SK-N-SH (cell line): ENCODE measurements at regions not wholly inside any gene's neighbourhood (a gene's known extent, or its start where the extent isn't known, plus 50 kb on each side); places are given as distances from the start of the nearest gene placed in this dataset.
A peak's percentile ranks its signal among the peaks of the same experiment; 100 is the strongest.

Source experiments
- CTCF ChIA-PET: fragments of 300-600, 350-600 bp; formaldehyde crosslinking; extraction: SDS; loops from one replicate; lab custom pipeline; 2021; lab: Yijun Ruan, JAX
- POLR2A ChIA-PET: fragments of 350-600 bp; sonication (Branson Sonifier 250); formaldehyde crosslinking; extraction: SDS; loops from one replicate; lab custom pipeline; 2020; ENCODE audit warnings: antibody characterized with exemption, inconsistent platforms; lab: Yijun Ruan, JAX
- DNase-seq: peaks from one replicate; pipeline ENCODE4 v3.0.0; 2012
- H2AFZ ChIP-seq: fragments of 200-600 bp; sonication (generic); 2 replicates; pipeline ENCODE4 v1.8.1; 2016; ENCODE audit warnings: antibody characterized with exemption, mild to moderate bottlenecking, low read depth
- H3F3A ChIP-seq: fragments of 200-600 bp; sonication (generic); replicated peaks from 2 replicates; pipeline ENCODE3; 2016; ENCODE audit warnings: antibody characterized with exemption, mild to moderate bottlenecking; ENCODE audit not compliant: insufficient read depth
- H3K27ac ChIP-seq, 2 experiments: fragments of 200-500 bp in 1 of 2; fragments of 200-600 bp in 1 of 2; sonication (Bioruptor generic) in 1 of 2; sonication (generic), shearing (Covaris generic) in 1 of 2; 2 replicates each; pipeline versions ENCODE4 v1.5.1 to v1.6.1; 2014 to 2016; ENCODE audit warnings: low read depth in 2 of 2, inconsistent platforms in 1 of 2, low read length in 1 of 2, mild to moderate bottlenecking in 1 of 2, mixed read lengths in 1 of 2
- H3K27me3 ChIP-seq: fragments of 200-600 bp; sonication (generic), shearing (Covaris generic); 2 replicates; pipeline ENCODE4 v1.6.1; 2016; ENCODE audit warnings: mixed run types; ENCODE audit not compliant: insufficient read depth
- H3K36me3 ChIP-seq, 2 experiments: fragments of 200-500 bp in 1 of 2; fragments of 200-600 bp in 1 of 2; sonication (Bioruptor generic) in 1 of 2; sonication (generic) in 1 of 2; replicated peaks in 1 of 2; 2 replicates each; pipeline versions ENCODE3 to v1.5.1; 2014 to 2016; ENCODE audit warnings: low read length in 1 of 2, mild to moderate bottlenecking in 1 of 2; ENCODE audit not compliant: insufficient read depth in 2 of 2, control insufficient read depth in 1 of 2
- H3K4me1 ChIP-seq, 2 experiments: fragments of 200-500 bp in 1 of 2; fragments of 200-600 bp in 1 of 2; sonication (Bioruptor generic) in 1 of 2; sonication (generic), shearing (Covaris generic) in 1 of 2; 2 replicates each; pipeline versions ENCODE4 v1.5.1 to v1.6.1; 2014 to 2016; ENCODE audit warnings: low read depth in 1 of 2, low read length in 1 of 2, mixed run types in 1 of 2; ENCODE audit not compliant: insufficient read depth in 2 of 2, control insufficient read depth in 1 of 2
- H3K4me2 ChIP-seq: fragments of 200-600 bp; sonication (generic), shearing (Covaris generic); 2 replicates; pipeline ENCODE4 v1.6.1; 2017; ENCODE audit warnings: mixed run types
- H3K4me3 ChIP-seq, 2 experiments: fragments of 200-500 bp in 1 of 2; fragments of 200-600 bp in 1 of 2; sonication (Bioruptor generic) in 1 of 2; sonication (generic), shearing (Covaris generic) in 1 of 2; 2 replicates each; pipeline versions ENCODE4 v1.5.1 to v1.8.1; 2014 to 2016; ENCODE audit warnings: low read depth in 2 of 2, inconsistent platforms in 1 of 2, low read length in 1 of 2, mild to moderate bottlenecking in 1 of 2, mixed read lengths in 1 of 2, moderate library complexity in 1 of 2
- H3K79me2 ChIP-seq: fragments of 200-600 bp; sonication (generic); 2 replicates; pipeline ENCODE4 v1.8.1; 2017; ENCODE audit warnings: mild to moderate bottlenecking; ENCODE audit not compliant: insufficient read depth
- H3K9ac ChIP-seq: fragments of 200-600 bp; sonication (generic); 2 replicates; pipeline ENCODE4 v1.6.1; 2017; ENCODE audit warnings: mixed run types
- H3K9me2 ChIP-seq: fragments of 200-600 bp; sonication (generic); 2 replicates; pipeline ENCODE4 v1.6.1; 2017; ENCODE audit warnings: mixed run types
- H3K9me3 ChIP-seq: fragments of 200-600 bp; sonication (generic); 2 replicates; pipeline ENCODE4 v1.6.1; 2017; ENCODE audit warnings: mixed run types, mild to moderate bottlenecking, moderate library complexity
- H4K20me1 ChIP-seq: fragments of 200-600 bp; sonication (generic); 2 replicates; pipeline ENCODE4 v1.6.1; 2017; ENCODE audit warnings: mild to moderate bottlenecking, mixed run types; ENCODE audit not compliant: insufficient read depth
- EP300 ChIP-seq, 2 experiments: IDR thresholded peaks; 2 replicates each; pipeline versions ENCODE4 v1.4.0 to v1.6.1; 2012; ENCODE audit warnings: borderline replicate concordance in 1 of 2, low read depth in 1 of 2, low read length in 1 of 2
- EZH2phosphoT487 ChIP-seq: fragments of 200-600 bp; sonication (generic); IDR thresholded peaks from 2 replicates; pipeline ENCODE4 v1.6.1; 2017; ENCODE audit warnings: low read depth, mixed run types, mild to moderate bottlenecking, antibody characterized with exemption, moderate library complexity, borderline replicate concordance
- FOSL2 ChIP-seq: IDR thresholded peaks from 2 replicates; pipeline ENCODE4 v1.4.0; 2012; ENCODE audit warnings: low read depth, mild to moderate bottlenecking, moderate library complexity, borderline replicate concordance
- JUND ChIP-seq: IDR thresholded peaks from 2 replicates; pipeline ENCODE4 v1.4.0; 2012
- NFIC ChIP-seq: IDR thresholded peaks from 2 replicates; pipeline ENCODE4 v1.4.0; 2012; ENCODE audit warnings: borderline replicate concordance
- POLR2AphosphoS5 ChIP-seq: IDR thresholded peaks from 2 replicates; pipeline ENCODE4 v1.6.1; 2012; ENCODE audit warnings: low read depth, low read length
- RAD21 ChIP-seq: IDR thresholded peaks from 2 replicates; pipeline ENCODE4 v1.6.1; 2012; ENCODE audit warnings: mild to moderate bottlenecking, low read length
- RCOR1 ChIP-seq: fragments of 150-350 bp; IDR thresholded peaks from 2 replicates; pipeline ENCODE4 v1.6.1; 2017; ENCODE audit warnings: antibody characterized with exemption, low read length
- RXRA ChIP-seq: IDR thresholded peaks from 2 replicates; pipeline ENCODE4 v1.4.0; 2012; ENCODE audit warnings: low read depth, mild to moderate bottlenecking, borderline replicate concordance
- SIN3A ChIP-seq: IDR thresholded peaks from 2 replicates; pipeline ENCODE4 v1.6.1; 2012; ENCODE audit warnings: low read depth, mild to moderate bottlenecking, low read length, moderate library complexity, borderline replicate concordance
- TCF12 ChIP-seq: IDR thresholded peaks from 2 replicates; pipeline ENCODE4 v1.4.0; 2012
- TEAD4 ChIP-seq: IDR thresholded peaks from 2 replicates; pipeline ENCODE4 v1.4.0; 2012; ENCODE audit warnings: mild to moderate bottlenecking, borderline replicate concordance; ENCODE audit not compliant: insufficient read depth
- USF1 ChIP-seq: IDR thresholded peaks from 2 replicates; pipeline ENCODE4 v1.4.0; 2012; ENCODE audit warnings: low read depth, borderline replicate concordance
- WGBS: methylation state at CpG from one replicate; pipeline ENCODE4 v1.1.6; 2017; ENCODE audit warnings: low lambda C conversion rate; 5-methylcytosine and 5-hydroxymethylcytosine counted together
- TF ChIP-seq, protein P1 (sequence below): IDR thresholded peaks from 2 replicates; pipeline ENCODE4; 2012

- TF ChIP-seq EZH2phosphoT487 (no peak), RCOR1 (no peak), USF1 (no peak)
These were observed 75.0 kb upstream of the FST start (continued) for GRCh38 chr5:53405396-53405795.

DNA sequence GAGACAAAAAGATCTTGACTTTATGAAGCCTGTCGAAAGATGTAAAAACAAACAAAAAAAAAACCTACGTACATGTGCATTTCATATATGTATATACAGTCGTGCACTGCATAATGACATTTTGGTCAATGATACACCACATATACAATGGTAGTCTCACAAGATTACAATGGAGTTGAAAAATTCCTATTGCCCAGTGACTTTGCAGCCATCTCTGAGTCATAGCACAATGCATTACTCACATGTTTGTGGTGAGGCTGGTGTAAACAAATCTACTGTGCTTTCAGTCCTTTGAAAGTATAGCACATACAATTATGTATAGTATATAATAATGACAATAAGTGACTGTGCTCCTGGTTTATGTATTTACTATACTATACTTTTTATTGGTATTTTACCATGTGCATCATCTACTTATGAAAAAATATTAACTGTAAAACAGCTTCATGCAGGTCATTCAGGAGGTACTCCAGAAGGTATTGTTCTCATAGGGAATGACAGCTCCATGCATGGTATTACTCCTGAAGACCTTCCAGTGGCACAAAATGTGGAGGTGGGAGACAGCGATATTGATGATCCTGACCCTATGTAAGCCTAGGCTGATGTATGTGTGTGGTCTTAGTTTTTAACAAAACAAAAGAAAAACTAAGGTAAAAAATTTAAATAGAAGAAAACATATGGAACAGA, 73.7 kb upstream of the FST start:
- H3K27ac ChIP-seq: peak overlapping the region in 1 of 2 experiments; percentile 81; a peak in 2 of 4 replicates
- ChIA-PET POLR2A (no interaction called here), CTCF (interaction anchor here (0.7 kb wide), 1 partner anchor 841 kb away, joined by 3 read pairs; no protein-coding TSS in a partner anchor)
- TF ChIP-seq TEAD4 (0 out of 2 replicates have a peak, but pooled peaks have one; percentile 33), SIN3A (no peak), RXRA (peak; percentile 41; the same call in 1 of the 2 replicates), FOSL2 (peak; percentile 94), TCF12 (peak; percentile 61; the same call in 1 of the 2 replicates), RCOR1 (no peak), JUND (peak; percentile 88), EP300 (IDR thresholded peaks at IDR 0.05; ENCODE audit: borderline replicate concordance in 1 of 2, low read depth in 1 of 2, low read length in 1 of 2) (peak in 1 of 2 experiments; percentile 54; a peak in 1 of 4 replicates), RAD21 (no peak), NFIC (0 out of 2 replicates have a peak, but pooled peaks have one; percentile 20), POLR2AphosphoS5 (peak; percentile 20; the same call in 1 of the 2 replicates)
- TF ChIP-seq, protein P1, sequence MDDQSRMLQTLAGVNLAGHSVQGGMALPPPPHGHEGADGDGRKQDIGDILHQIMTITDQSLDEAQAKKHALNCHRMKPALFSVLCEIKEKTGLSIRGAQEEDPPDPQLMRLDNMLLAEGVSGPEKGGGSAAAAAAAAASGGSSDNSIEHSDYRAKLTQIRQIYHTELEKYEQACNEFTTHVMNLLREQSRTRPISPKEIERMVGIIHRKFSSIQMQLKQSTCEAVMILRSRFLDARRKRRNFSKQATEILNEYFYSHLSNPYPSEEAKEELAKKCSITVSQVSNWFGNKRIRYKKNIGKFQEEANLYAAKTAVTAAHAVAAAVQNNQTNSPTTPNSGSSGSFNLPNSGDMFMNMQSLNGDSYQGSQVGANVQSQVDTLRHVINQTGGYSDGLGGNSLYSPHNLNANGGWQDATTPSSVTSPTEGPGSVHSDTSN: peak; percentile 33; the same call in 1 of the 2 replicates
- 18% methylated on average over 4 of the region's 4 CpGs for WGBS
- H3K9me3 ChIP-seq: no peaks in the 10 kb centered on the region
- H3K27me3 ChIP-seq: no peaks in the 10 kb centered on the region
- H2AFZ ChIP-seq: no peak overlapping the region
- DNase-seq: no peak
- H3K4me3 ChIP-seq: no peak overlapping the region
- H3K4me1 ChIP-seq: peaks cover 0 to 16% of the 10 kb centered on the region in 2 experiments; a peak in 2 of 4 replicates
- no peaks in the 10 kb centered on the region for H3K79me2 ChIP-seq
- no peaks in the 10 kb centered on the region for H3K9me2 ChIP-seq
- H3K9ac ChIP-seq: peak overlapping the region; percentile 52; the same call in 1 of the 2 replicates
- peaks cover 26% of the 10 kb centered on the region for H3F3A ChIP-seq
- no peaks in the 10 kb centered on the region for H3K36me3 ChIP-seq
- no peaks in the 10 kb centered on the region for H4K20me1 ChIP-seq
- H3K4me2 ChIP-seq: no peak overlapping the region; the same call in 1 of the 2 replicates
